OCI-LY1 (cell line): ENCODE measurements at regions not wholly inside any gene's neighbourhood (a gene's known extent, or its start where the extent isn't known, plus 50 kb on each side); places are given as distances from the start of the nearest gene placed in this dataset.

Experiments
- H2AFZ ChIP-seq: fragments of 200-600 bp; sonication (generic), shearing (Covaris generic); 2 replicates; pipeline ENCODE4 v1.6.0; 2014; ENCODE audit warnings: antibody characterized with exemption, mild to moderate bottlenecking, low read length
- H3F3A ChIP-seq: fragments of 200-600 bp; sonication (generic), shearing (Covaris generic); 2 replicates; pipeline ENCODE4 v1.6.0; 2014; ENCODE audit warnings: mild to moderate bottlenecking, antibody characterized with exemption, low read length, moderate library complexity; ENCODE audit not compliant: insufficient read depth
- H3K27ac ChIP-seq: fragments of 200-600 bp; sonication (generic); 2 replicates; pipeline ENCODE4 v1.5.1; 2014; ENCODE audit warnings: low read length, mixed run types, mild to moderate bottlenecking, low read depth; ENCODE audit not compliant: poor library complexity, severe bottlenecking
- H3K27me3 ChIP-seq: fragments of 200-600 bp; sonication (generic); 2 replicates; pipeline ENCODE4 v1.6.0; 2014; ENCODE audit warnings: antibody characterized with exemption, mild to moderate bottlenecking, low read length, moderate library complexity; ENCODE audit not compliant: insufficient read depth
- H3K36me3 ChIP-seq: fragments of 200-600 bp; sonication (generic); 2 replicates; pipeline ENCODE4 v1.6.1; 2014; ENCODE audit warnings: mild to moderate bottlenecking, antibody characterized with exemption, low read length, moderate library complexity, mixed read lengths; ENCODE audit not compliant: insufficient read depth
- H3K4me1 ChIP-seq: fragments of 200-600 bp; sonication (generic); 2 replicates; pipeline ENCODE4 v1.5.1; 2014; ENCODE audit warnings: mild to moderate bottlenecking, low read length, moderate library complexity; ENCODE audit not compliant: insufficient read depth, severe bottlenecking
- H3K4me2 ChIP-seq: fragments of 200-600 bp; sonication (generic), shearing (Covaris generic); 2 replicates; pipeline ENCODE4 v1.6.1; 2014; ENCODE audit warnings: low read length
- H3K4me3 ChIP-seq: fragments of 200-600 bp; sonication (generic); 2 replicates; pipeline ENCODE4 v1.5.1; 2014; ENCODE audit warnings: low read length, low read depth, mild to moderate bottlenecking, mixed read lengths; ENCODE audit not compliant: poor library complexity, severe bottlenecking
- H3K79me2 ChIP-seq: fragments of 200-600 bp; shearing (Covaris generic); 2 replicates; pipeline ENCODE4 v1.6.1; 2016; ENCODE audit warnings: mixed run types, low read length, mixed read lengths; ENCODE audit not compliant: insufficient read depth
- H3K9ac ChIP-seq: fragments of 200-600 bp; sonication (generic), shearing (Covaris generic); 2 replicates; pipeline ENCODE4 v1.6.1; 2014; ENCODE audit warnings: mild to moderate bottlenecking, low read length, mixed read lengths
- H3K9me2 ChIP-seq: fragments of 200-600 bp; sonication (generic), shearing (Covaris generic); 2 replicates; pipeline ENCODE4 v1.6.1; 2014; ENCODE audit warnings: low read depth, mild to moderate bottlenecking, low read length, mixed read lengths
- H3K9me3 ChIP-seq: fragments of 200-600 bp; shearing (Covaris generic); 2 replicates; pipeline ENCODE4 v1.6.1; 2014; ENCODE audit warnings: low read length, mixed read lengths
- H4K20me1 ChIP-seq: fragments of 200-600 bp; sonication (generic), shearing (Covaris generic); 2 replicates; pipeline ENCODE4 v1.6.0; 2016; ENCODE audit warnings: mild to moderate bottlenecking, low read length; ENCODE audit not compliant: insufficient read depth
- CTCF ChIP-seq: fragments of 200-600 bp; sonication (generic), shearing (Covaris generic); IDR thresholded peaks from 2 replicates; pipeline ENCODE4 v1.5.1; 2017; ENCODE audit warnings: mild to moderate bottlenecking, antibody characterized with exemption, low read length, moderate library complexity, mixed read lengths
- EZH2 ChIP-seq: fragments of 200-600 bp; sonication (generic), shearing (Covaris generic); IDR thresholded peaks from 2 replicates; pipeline ENCODE4 v1.8.0; 2017; ENCODE audit warnings: borderline replicate concordance, mixed run types, mild to moderate bottlenecking, antibody characterized with exemption, low read length, moderate library complexity, mixed read lengths

DNA sequence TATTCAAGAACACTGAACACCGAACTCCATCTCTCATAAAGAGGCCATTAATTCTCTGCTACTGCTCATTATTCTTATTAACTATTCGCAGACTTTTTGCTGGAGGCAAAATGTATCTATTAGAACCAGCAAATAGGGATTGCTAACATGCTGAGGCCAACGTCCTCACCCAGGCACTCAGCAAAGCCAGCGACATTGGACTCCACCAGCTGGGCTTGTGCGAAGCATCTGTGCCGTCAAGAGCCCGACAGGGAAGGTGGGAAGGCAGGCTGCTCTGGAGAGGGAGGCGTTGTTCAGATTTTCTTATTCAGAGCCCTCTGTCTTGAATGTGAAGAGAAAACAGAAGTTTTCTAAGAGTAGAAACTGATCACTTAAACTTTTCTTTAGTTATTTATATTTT lies 615.6 kb upstream of the KIRREL3 start:
- no peaks in the 10 kb centered on the region for H3K9me2 ChIP-seq
- H3K4me2 ChIP-seq = no peak overlapping the region
- no peaks in the 10 kb centered on the region for H3F3A ChIP-seq
- no peak overlapping the region for H3K9ac ChIP-seq
- no peaks in the 10 kb centered on the region for H3K79me2 ChIP-seq
- TF ChIP-seq CTCF = no peak
- TF ChIP-seq EZH2 = no peak
- H3K36me3 ChIP-seq = no peaks in the 10 kb centered on the region
- no peaks in the 10 kb centered on the region for H4K20me1 ChIP-seq
- H3K27me3 ChIP-seq = no peaks in the 10 kb centered on the region
- no peaks in the 10 kb centered on the region for H3K4me1 ChIP-seq
- no peak overlapping the region for H3K4me3 ChIP-seq
- no peaks in the 10 kb centered on the region for H3K9me3 ChIP-seq
- no peak overlapping the region for H3K27ac ChIP-seq
- no peak overlapping the region for H2AFZ ChIP-seq

GRCh38 chr11:127612607-127613006 lies 612.0 kb upstream of the KIRREL3 start:
- Histone ChIP-seq H3K27ac (no peak overlapping the region), H3K27me3 (no peaks in the 10 kb centered on the region), H3F3A (no peaks in the 10 kb centered on the region), H3K79me2 (no peaks in the 10 kb centered on the region), H3K9me2 (no peaks in the 10 kb centered on the region), H3K4me3 (no peak overlapping the region), H3K9me3 (no peaks in the 10 kb centered on the region), H3K4me2 (no peak overlapping the region), H4K20me1 (no peaks in the 10 kb centered on the region), H3K4me1 (no peaks in the 10 kb centered on the region), H2AFZ (no peak overlapping the region), H3K36me3 (no peaks in the 10 kb centered on the region), H3K9ac (no peak overlapping the region)
- TF ChIP-seq EZH2 = no peak
- no peak for TF ChIP-seq CTCF

DNA sequence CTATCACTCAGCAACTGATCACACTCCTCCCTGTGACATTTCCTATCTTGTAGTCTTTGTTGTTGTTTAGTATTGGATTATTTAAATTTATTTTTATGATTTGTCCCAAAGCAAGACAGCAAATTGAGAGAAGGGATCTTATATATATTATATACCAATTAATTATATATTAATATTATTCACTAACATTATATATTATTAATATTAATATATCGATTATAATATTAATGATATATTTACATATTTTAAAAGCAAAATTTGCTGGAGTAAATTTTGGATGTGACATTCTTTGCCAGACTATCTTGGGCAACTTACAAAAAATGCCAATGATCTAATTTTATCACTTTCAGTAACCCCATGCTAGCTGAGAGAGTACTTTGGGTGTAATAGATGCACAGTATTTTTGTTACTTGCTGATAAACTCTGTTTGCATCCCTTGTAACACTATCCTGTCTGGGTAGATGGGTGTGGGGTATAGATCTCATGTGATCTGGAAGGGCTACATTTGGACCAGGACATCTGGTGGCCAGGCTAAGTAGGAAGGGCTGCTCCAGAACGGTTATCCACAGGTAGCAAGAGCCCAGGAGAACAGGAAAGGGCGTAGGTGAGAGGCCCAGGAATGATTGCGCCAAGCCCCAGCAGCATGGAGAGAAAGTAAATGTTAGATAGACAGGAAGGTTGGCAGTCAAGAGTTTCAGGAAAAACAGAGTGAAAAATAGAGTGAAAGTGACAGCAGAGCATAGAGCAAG lies 608.6 kb upstream of the KIRREL3 start:
- H3K27me3 ChIP-seq = no peaks in the 10 kb centered on the region
- TF ChIP-seq EZH2 = no peak
- TF ChIP-seq CTCF = no peak
- H3K4me1 ChIP-seq = no peaks in the 10 kb centered on the region
- no peak overlapping the region for H3K4me2 ChIP-seq
- H3K9me3 ChIP-seq = no peaks in the 10 kb centered on the region
- H4K20me1 ChIP-seq = no peaks in the 10 kb centered on the region
- no peak overlapping the region for H2AFZ ChIP-seq
- no peaks in the 10 kb centered on the region for H3K36me3 ChIP-seq
- H3K27ac ChIP-seq = no peak overlapping the region
- no peak overlapping the region for H3K4me3 ChIP-seq
- no peak overlapping the region for H3K9ac ChIP-seq
- H3K79me2 ChIP-seq = no peaks in the 10 kb centered on the region
- no peaks in the 10 kb centered on the region for H3K9me2 ChIP-seq
- no peaks in the 10 kb centered on the region for H3F3A ChIP-seq
